Hepatic stellate cell (primary cell): ENCODE measurements at regions not wholly inside any gene's neighbourhood (a gene's known extent, or its start where the extent isn't known, plus 50 kb on each side); places are given as distances from the start of the nearest gene placed in this dataset.
"Not testable (repeated sequence)": the region's sequence is repeated elsewhere in the genome, so short reads cannot be mapped to it uniquely, and the experiment has no call there.

ENCODE experiments used
- DNase-seq: peaks from one replicate; pipeline ENCODE4 v3.0.0; 2011; ENCODE audit warnings: low spot score

DNA sequence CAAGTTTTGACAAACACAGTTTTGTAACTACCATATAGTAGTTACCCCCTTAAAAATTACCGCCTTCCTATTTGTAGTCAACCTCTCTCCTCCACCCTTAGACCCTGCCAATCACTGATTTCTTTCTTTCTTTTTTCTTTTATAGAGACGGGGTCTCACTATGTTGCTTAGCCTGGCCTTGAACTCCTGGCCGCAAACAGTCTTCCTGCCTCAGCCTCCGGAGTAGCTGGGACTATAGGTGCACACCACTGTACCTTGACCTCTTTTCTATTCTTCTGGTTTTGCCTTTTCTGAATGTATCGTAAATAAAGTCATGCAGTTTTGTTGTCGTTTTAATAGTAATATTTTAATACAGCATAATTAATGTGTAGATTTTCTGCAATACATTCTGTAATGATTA, 460.3 kb downstream of the EPM2A start:
- DNase-seq = no peak

DNA sequence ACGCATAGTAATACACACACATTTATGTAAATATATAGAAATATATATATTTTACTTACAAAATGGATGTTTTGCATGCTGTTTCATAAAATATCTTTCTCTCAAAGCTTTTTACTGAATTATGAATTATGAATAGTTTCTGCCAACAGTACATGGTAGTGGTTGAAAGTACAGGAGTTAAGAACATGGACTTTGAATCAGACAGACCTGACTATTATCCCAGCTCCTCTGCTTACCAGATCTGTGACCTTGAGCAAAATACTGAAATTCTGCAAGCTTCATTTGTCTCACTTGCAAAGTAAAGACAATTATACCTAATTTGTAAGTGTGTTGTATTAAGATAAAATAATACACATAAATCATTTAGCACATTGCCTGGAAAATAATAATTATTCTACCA, 459.5 kb downstream of the EPM2A start:
- no peak for DNase-seq

GRCh38 chr6:145276756-145277155, 458.6 kb downstream of the EPM2A start:
- DNase-seq = no peak

DNA sequence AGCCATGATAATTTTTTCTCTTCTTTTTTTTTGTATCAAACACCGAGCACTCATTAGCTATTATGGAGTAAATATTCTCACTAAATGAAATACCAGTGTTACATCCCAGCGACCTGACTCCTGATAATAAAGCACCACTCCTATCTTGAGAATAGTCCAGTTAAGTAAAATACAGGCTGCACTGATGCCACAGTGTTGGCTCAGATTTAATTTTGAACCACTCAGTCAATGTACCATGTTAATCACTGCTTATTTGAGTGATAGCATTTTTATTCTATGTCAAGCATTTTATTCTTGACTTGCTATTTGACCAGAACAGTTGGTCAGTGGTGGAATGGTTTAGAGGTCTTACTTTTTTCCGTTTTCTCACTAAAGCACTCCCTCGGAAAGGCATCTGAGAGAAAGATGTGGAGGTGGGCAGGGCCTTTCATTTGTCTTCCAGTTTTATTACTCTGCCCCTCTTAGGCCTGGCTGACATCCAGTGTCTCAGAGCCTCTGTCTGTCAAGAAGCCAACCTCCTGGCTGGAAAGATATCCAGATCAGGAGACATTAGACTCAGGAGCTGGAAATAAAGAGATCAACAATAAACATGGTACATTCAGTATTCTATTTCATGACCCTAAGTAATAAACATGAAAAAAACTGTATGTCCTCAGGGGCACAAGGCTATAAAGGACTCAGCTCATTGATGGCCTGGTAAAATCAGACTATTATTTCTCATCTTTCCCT, 457.8 kb downstream of the EPM2A start:
- DNase-seq = no peak

DNA sequence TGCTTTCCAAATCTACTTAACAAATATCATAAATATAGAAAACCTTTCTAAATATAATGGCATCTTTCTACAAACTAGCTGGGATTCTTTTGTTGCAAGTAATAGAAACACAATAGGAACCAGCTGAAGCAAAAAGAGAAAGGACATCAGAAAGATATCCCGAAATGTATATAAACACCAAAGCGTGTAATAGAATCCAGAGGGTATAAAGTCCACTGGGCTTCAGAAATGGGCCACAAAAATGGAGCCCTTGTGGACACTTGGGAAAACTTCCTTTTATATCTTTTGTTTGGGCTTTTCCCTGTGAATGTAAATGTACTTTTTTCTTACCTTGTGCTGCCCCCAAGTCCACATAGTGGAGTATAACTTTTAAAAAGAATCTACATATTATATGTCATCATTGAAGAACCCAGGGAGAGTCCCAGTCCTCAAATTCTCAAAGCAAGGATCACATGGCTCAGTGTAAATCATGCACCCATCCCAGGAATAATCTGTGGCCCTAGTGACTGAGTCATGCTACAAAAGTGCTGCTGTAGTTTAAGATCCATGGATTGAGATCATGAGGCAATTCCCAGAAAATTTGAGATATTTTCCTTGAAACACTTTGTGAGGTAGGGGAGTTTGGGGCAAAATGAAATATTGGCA, 457.0 kb downstream of the EPM2A start:
- peak; percentile 24 for DNase-seq

DNA sequence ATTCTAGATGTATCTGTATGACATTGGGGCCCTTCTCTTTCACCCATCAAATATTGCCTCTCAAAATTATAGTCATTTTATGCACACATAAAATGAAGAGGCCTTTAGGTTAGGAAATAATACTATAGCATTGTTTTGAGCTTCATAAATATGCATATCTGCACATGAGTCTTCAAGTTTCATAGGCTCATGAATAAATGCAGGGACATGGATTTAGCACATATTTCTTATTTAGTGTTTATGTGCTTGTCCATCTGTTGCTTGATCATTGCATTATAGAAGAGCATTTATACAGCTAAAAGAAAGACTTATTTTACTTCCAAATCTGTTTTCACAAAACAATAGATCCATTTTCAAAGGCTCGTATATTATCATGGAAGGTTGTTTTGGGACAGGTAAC, 455.8 kb downstream of the EPM2A start:
- no peak for DNase-seq

- no peak for DNase-seq
Measured at GRCh38 chr6:145279993-145280392, 455.3 kb downstream of the EPM2A start.

DNA sequence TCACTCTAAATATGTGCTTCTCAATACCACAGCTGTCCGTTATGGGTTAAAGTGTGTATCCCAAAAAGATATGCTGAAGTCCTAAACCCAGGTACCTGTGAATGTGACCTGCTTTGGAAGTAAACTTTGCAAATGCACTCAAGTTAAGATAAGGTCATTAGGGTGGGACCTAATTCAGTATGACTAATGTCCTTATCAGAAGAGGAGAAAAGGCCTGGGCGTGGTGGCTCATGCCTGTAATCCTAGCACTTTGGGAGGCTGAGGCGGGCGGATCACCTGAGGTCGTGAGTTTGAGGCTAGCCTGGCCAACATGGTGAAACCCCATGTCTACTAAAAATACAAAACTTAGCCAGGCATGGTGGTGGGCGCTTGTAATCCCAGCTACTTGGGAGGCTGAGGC, 452.1 kb downstream of the EPM2A start:
- DNase-seq = not testable (repeated sequence)

GRCh38 chr6:145283856-145284255, 451.5 kb downstream of the EPM2A start:
- no peak for DNase-seq

DNA sequence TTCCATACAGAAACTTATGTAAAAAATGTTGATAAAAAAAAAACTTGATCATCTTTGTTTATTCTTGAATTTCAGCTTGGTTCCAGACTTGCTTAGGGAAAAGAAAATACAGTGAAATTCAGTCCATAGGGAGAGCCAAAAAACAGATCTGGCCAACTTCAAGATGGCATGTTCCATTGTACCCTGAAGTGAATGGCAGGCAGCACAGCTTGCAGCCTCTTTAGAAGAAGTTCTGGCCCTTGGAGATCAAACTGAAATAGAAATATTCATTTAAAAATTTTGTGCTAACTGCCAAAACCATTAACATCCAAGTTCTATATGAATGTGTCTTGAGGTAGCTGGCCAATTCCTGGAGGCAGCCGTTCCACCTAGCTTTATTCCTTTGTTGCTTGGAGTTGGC, 448.4 kb downstream of the EPM2A start:
- no peak for DNase-seq

- DNase-seq = no peak
Measured at GRCh38 chr6:145289573-145289972, 445.7 kb downstream of the EPM2A start.

DNA sequence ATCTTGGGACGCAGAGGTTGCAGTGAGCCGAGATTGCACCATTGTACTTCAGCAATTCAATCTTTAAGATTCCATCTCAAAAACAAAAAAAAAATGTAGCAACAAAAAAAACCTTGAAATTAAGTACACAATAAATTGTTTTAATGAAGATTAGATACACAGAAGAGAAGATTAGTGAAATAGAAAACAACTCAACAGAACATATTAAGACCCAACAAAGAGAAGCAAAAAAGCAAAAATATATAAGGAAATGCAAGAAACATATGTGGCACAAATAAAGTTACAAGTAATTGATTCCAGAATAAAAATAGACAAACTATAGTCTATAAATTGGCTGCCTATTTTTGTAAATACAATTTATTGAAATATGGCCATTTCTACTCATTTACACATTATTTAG, 445.2 kb downstream of the EPM2A start:
- no peak for DNase-seq

- no peak for DNase-seq
Measured at GRCh38 chr6:145292066-145292465, 443.3 kb downstream of the EPM2A start.

GRCh38 chr6:145294942-145295341, 440.4 kb downstream of the EPM2A start:
- no peak for DNase-seq

GRCh38 chr6:145295746-145296145, 439.6 kb downstream of the EPM2A start:
- DNase-seq = no peak

GRCh38 chr6:145305670-145306069, 429.6 kb downstream of the EPM2A start:
- DNase-seq = no peak

GRCh38 chr6:145306489-145306888, 428.8 kb downstream of the EPM2A start:
- no peak for DNase-seq

DNA sequence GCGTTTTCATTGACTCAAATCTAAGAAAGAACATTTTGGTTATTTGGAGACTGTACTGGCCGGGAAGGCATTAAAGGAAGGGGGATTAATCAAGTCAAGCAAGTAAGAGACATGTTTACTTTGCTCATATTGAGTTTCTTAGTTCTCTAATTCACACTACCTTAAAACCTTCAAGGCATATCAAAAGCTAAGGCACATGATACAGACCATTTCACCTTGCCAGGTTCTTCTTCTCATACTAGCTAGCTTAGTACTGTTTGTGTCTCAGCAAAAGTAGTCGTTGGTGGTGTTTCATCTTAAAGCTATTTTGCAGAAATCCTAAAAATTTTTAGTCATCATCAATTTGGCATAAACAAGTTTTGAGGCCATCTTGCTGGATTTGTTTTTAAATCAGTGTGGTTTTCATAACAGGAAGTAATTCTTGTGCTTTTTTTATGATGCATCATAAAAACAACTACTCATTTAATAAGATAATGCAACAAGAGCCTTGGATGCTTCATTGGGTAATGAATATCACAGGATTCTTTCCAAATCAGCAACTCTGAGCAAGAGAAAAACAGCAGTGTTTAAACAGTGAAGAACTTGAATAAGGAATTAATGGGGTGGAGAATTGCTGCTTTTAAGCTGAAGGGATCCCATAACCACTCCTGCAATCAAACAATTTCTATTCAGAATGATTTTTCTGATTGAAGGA, 425.3 kb downstream of the EPM2A start:
- DNase-seq = no peak

GRCh38 chr6:145312481-145312880, 422.8 kb downstream of the EPM2A start:
- DNase-seq = no peak

DNA sequence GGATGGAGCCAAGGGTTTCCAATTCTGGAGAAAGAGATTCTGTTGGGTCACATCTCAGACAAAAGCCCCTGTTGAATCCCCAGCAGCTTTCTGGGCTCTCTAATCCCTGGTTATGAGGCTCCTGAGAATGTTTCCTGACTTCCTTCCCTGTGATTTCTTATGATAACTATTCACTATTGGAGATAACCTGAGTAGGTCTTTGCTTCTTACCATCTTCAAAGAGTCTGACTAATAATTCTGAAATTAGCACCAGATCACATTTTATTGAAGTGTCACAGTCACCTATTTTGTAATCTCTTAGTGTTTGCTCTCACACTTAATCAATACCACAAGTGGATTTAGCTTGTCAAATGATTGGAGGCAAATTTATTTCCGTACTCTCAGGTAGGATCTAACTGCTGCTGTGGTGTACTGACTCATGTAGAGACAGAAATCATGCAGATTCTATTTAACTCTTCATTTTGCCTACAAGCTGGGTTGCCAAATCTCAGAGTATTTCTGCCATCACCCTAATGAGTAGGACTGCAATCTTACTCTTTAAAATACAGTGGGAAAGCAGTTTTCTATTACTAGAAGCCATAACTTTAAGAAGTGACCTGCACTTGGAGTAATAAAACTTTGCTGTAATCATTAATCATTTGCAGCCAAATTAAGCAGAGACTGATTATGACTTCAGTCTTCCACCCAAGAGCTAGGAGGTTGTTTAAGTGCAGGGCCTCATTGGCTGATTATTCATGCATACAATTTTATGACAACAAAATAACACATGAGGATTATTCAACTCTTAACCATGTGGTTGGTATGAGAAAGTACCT, 422.1 kb downstream of the EPM2A start:
- DNase-seq = no peak

- DNase-seq = no peak
Measured at GRCh38 chr6:145315982-145316600, 419.2 kb downstream of the EPM2A start.

GRCh38 chr6:145318952-145319351, 416.4 kb downstream of the EPM2A start:
- DNase-seq = no peak
